ENCODE measurements at regions not wholly inside any gene's neighbourhood (a gene's known extent, or its start where the extent isn't known, plus 50 kb on each side); places are given as distances from the start of the nearest gene placed in this dataset.

GRCh38 chr5:40171971-40172370 lies 507.7 kb upstream of the PTGER4 start:
- TF ChIP-seq ZFX (IDR thresholded peaks at IDR 0.05), result no peak
- TF ChIP-seq, protein P1, sequence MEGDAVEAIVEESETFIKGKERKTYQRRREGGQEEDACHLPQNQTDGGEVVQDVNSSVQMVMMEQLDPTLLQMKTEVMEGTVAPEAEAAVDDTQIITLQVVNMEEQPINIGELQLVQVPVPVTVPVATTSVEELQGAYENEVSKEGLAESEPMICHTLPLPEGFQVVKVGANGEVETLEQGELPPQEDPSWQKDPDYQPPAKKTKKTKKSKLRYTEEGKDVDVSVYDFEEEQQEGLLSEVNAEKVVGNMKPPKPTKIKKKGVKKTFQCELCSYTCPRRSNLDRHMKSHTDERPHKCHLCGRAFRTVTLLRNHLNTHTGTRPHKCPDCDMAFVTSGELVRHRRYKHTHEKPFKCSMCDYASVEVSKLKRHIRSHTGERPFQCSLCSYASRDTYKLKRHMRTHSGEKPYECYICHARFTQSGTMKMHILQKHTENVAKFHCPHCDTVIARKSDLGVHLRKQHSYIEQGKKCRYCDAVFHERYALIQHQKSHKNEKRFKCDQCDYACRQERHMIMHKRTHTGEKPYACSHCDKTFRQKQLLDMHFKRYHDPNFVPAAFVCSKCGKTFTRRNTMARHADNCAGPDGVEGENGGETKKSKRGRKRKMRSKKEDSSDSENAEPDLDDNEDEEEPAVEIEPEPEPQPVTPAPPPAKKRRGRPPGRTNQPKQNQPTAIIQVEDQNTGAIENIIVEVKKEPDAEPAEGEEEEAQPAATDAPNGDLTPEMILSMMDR (conservative IDR thresholded peaks at IDR 0.05), result no peak
- no peak overlapping the region for H3K27ac ChIP-seq

- no peak for TF ChIP-seq ZFX (IDR thresholded peaks at IDR 0.05)
- TF ChIP-seq, protein P1 (conservative IDR thresholded peaks at IDR 0.05), result no peak
- H3K27ac ChIP-seq, result no peak overlapping the region
These were observed 512.4 kb upstream of the PTGER4 start for GRCh38 chr5:40167283-40167682.

GRCh38 chr5:40166802-40167201 lies 512.9 kb upstream of the PTGER4 start:
- H3K27ac ChIP-seq, result no peak overlapping the region
- TF ChIP-seq ZFX (IDR thresholded peaks at IDR 0.05), result no peak
- TF ChIP-seq, protein P1 (conservative IDR thresholded peaks at IDR 0.05), result no peak

- TF ChIP-seq ZFX (IDR thresholded peaks at IDR 0.05), result no peak
- TF ChIP-seq, protein P1 (conservative IDR thresholded peaks at IDR 0.05), result peak; percentile 27
- no peak overlapping the region for H3K27ac ChIP-seq
These were observed 513.7 kb upstream of the PTGER4 start for GRCh38 chr5:40165789-40166728.

DNA sequence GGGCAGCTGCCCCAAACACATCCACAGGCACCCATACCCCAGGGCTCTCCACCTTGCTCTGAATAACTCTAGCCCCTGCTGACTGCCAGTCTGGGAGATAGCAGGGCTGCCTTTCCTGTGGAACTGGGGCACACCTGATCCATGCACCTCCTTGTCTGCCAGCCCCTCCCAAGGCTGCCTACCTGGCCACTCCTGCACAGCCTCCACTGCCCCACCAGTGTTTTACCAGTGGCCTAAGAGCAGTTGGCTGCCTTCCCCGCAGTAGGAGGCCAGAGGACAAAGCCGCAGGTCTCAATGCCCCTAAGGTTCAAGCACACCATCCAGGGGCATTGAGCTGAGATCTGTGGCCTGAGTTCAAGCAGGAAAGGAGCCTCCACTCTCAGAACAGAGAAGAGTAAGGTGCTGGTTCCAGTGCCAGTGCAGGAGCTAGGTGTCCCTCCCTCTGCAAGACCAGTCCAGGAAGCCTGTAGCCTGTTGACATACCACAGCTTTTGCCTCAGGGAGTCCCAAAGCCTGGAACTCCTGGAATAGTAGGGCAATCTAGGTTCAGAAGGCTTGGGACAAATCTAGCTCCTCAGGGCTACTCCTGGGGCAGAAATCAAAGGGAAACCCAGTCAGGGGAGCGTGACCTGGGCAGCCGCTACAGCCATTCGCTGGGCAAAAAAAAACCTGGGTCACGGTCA lies 514.5 kb upstream of the PTGER4 start:
- no peak overlapping the region for H3K27ac ChIP-seq
- TF ChIP-seq, protein P1 (conservative IDR thresholded peaks at IDR 0.05), result no peak
- TF ChIP-seq ZFX (IDR thresholded peaks at IDR 0.05), result no peak

DNA sequence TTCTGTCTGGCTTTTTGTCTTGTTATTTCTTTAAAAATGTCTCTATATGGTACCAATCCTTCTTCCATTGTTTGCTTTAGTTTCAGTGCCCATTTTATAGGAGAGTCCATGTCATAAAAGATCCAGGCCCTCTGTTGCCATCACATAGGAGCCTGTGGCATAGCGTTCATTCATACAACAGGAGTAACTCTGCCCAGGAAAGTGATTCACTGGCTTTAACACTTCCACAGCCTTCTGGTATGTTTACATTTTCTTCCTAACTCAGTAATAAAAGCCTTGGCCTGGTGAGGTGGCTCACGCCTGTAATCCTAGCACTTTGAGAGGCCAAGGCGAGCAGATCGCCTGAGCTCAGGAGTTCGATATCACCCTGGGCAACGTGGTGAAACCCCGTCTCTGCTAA lies 519.3 kb upstream of the PTGER4 start:
- H3K27ac ChIP-seq, result no peak overlapping the region
- TF ChIP-seq, protein P1 (conservative IDR thresholded peaks at IDR 0.05), result no peak
- TF ChIP-seq ZFX (IDR thresholded peaks at IDR 0.05), result no peak

DNA sequence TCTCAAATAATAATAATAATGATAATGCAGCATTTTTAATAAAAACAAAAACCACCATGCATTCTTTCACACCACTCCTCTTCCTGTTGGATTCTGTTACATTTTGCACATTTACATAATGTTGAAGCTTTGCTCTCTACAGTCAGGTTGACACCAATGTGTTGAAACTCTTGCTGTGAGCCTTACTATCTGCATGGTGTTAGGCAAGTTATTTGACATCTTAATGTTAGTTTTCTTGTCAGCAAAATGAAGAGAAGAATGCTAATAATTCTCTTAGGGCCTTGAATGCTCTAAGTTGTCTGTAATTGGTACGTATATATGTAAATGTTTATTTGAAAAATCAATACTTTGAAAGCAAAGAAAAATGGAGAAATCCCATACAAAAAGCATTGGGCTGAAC lies 525.5 kb upstream of the PTGER4 start:
- TF ChIP-seq, protein P1 (conservative IDR thresholded peaks at IDR 0.05), result no peak
- no peak for TF ChIP-seq ZFX (IDR thresholded peaks at IDR 0.05)

More for the DNA sequence above, 525.5 kb upstream of the PTGER4 start:
- no peak overlapping the region for H3K27ac ChIP-seq
